ENCODE measurements at regions not wholly inside any gene's neighbourhood (a gene's known extent, or its start where the extent isn't known, plus 50 kb on each side); places are given as distances from the start of the nearest gene placed in this dataset.

GRCh38 chr1:213492161-213493041 lies 441.4 kb downstream of the RPS6KC1 start:
- DNase-seq = no peak
- no peaks in the 10 kb centered on the region for H4K20me1 ChIP-seq (ENCODE audit: insufficient read depth, low read length)
- no peak overlapping the region for H3K27ac ChIP-seq (ENCODE audit: insufficient read depth, low read length)
- no peak overlapping the region for H2BK120ac ChIP-seq (ENCODE audit: low read depth, low read length)
- H3K9ac ChIP-seq (ENCODE audit: low read depth, low read length) = no peak overlapping the region
- H4K8ac ChIP-seq (ENCODE audit: low read depth in 2 of 2, low read length in 2 of 2) = no peak overlapping the region
- no peak for TF ChIP-seq RFX5 (IDR thresholded peaks at IDR 0.05; ENCODE audit: low read depth, low read length)
- no peak for TF ChIP-seq MXI1 (IDR thresholded peaks at IDR 0.05; ENCODE audit: borderline replicate concordance, low read depth, low read length)
- TF ChIP-seq FOS (IDR thresholded peaks at IDR 0.05; ENCODE audit: low read depth, low read length) = no peak
- TF ChIP-seq CEBPB (IDR thresholded peaks at IDR 0.05; ENCODE audit: low read depth, low read length) = no peak
- TF ChIP-seq POLR2A (IDR thresholded peaks at IDR 0.05; ENCODE audit: low read depth, low read length) = no peak
- no peak for TF ChIP-seq RAD21 (IDR thresholded peaks at IDR 0.05; ENCODE audit: low read length)
- TF ChIP-seq BHLHE40 (IDR thresholded peaks at IDR 0.05; ENCODE audit: low read depth, low read length) = no peak
- no peak for TF ChIP-seq USF2 (IDR thresholded peaks at IDR 0.05; ENCODE audit: low read depth, low read length)
- TF ChIP-seq ELK1 (IDR thresholded peaks at IDR 0.05; ENCODE audit: borderline replicate concordance, low read depth, low read length) = no peak
- TF ChIP-seq CHD1 (IDR thresholded peaks at IDR 0.05; ENCODE audit: low read depth, low read length) = no peak
- no peak for TF ChIP-seq CTCF (conservative IDR thresholded peaks at IDR 0.05; ENCODE audit: low read depth, low read length)
- no peak for TF ChIP-seq MAZ (IDR thresholded peaks at IDR 0.05; ENCODE audit: borderline replicate concordance, low read depth, low read length)
- TF ChIP-seq MAFK (IDR thresholded peaks at IDR 0.05; ENCODE audit: low read depth, low read length) = no peak
- no peak for TF ChIP-seq SMC3 (IDR thresholded peaks at IDR 0.05; ENCODE audit: low read depth, low read length)
- no peak for TF ChIP-seq RCOR1 (IDR thresholded peaks at IDR 0.05; ENCODE audit: insufficient replicate concordance, low read length)
- TF ChIP-seq NFE2L2 (IDR thresholded peaks at IDR 0.05; ENCODE audit: low read depth, low read length) = no peak
- no peak overlapping the region for H4K91ac ChIP-seq (ENCODE audit: insufficient read depth, low read depth, low read length)
- peaks cover 10% of the 10 kb centered on the region for H3K9me3 ChIP-seq (ENCODE audit: control insufficient read depth, insufficient read depth, low read length)
- H3K14ac ChIP-seq (replicated peaks; ENCODE audit: low read depth, low read length) = no peak overlapping the region
- no TSS peak for BruUV-seq (replicated peaks)
- no peak overlapping the region for H2AK9ac ChIP-seq (replicated peaks; ENCODE audit: low read depth, low read length, poor library complexity)
- intact Hi-C loops (cut with micrococcal nuclease) = no loop called here
- no peak overlapping the region for H3K23ac ChIP-seq (ENCODE audit: low read depth, low read length)
- CTCF ChIA-PET = no interaction called here
- H2BK20ac ChIP-seq (ENCODE audit: low read depth, low read length) = no peak overlapping the region
- WGBS, 2 experiments (ENCODE audit: extremely low coverage in 2 of 2, insufficient read length in 1 of 2) = 64% methylated on average over 7 of the region's 21 CpGs; no CpG with 5 or more reads in 1 of the 2 experiments
- no peak overlapping the region for H2AFZ ChIP-seq (replicated peaks; ENCODE audit: low read length, poor library complexity)
- H3K4ac ChIP-seq (ENCODE audit: low read depth, low read length) = no peak overlapping the region
- H2BK15ac ChIP-seq (ENCODE audit: low read depth, low read length) = no peak overlapping the region
- H3K36me3 ChIP-seq (ENCODE audit: control insufficient read depth, insufficient read depth, low read length) = no peaks in the 10 kb centered on the region
- ATAC-seq (ENCODE audit: low read depth) = no peak
- H2BK5ac ChIP-seq (ENCODE audit: low read depth, low read length, poor library complexity, severe bottlenecking) = no peak overlapping the region
- in situ Hi-C loops (cut with MboI; ENCODE audit: low sequenced_read_pairs) = no loop called here
- H3K79me1 ChIP-seq (ENCODE audit: low read depth in 1 of 2, low read length in 2 of 2) = no peaks in the 10 kb centered on the region
- H3K18ac ChIP-seq (ENCODE audit: low read depth, low read length) = no peak overlapping the region
- H3K4me3 ChIP-seq (ENCODE audit: insufficient read depth, low read depth, low read length) = no peak overlapping the region
- dilution Hi-C loops (cut with HindIII; ENCODE audit: low sequenced_read_pairs, unreplicated experiment) = no loop called here
- no peaks in the 10 kb centered on the region for H3K4me1 ChIP-seq (ENCODE audit: control insufficient read depth, insufficient read depth, low read length)
- no peak overlapping the region for H3K56ac ChIP-seq (ENCODE audit: extremely low read depth, insufficient read depth, low read length)
- no peaks in the 10 kb centered on the region for H3K27me3 ChIP-seq (ENCODE audit: control insufficient read depth, insufficient read depth, low read length)
- H4K5ac ChIP-seq (ENCODE audit: low read depth, low read length) = no peak overlapping the region
- no peak overlapping the region for H2AK5ac ChIP-seq (ENCODE audit: low read depth, low read length)
- POLR2A ChIA-PET (ENCODE audit: unreplicated experiment) = no interaction called here
- no peak overlapping the region for H3K4me2 ChIP-seq (ENCODE audit: low read depth, low read length)
- H3K9me1 ChIP-seq (ENCODE audit: insufficient read depth, low read length) = no peaks in the 10 kb centered on the region

All from IMR-90 (cell line).